ENCODE measurements at regions not wholly inside any gene's neighbourhood (a gene's known extent, or its start where the extent isn't known, plus 50 kb on each side); places are given as distances from the start of the nearest gene placed in this dataset.

- H3K4me1 ChIP-seq: no peaks in the 10 kb centered on the region
- TF ChIP-seq Cebpa-rat (IDR thresholded peaks at IDR 0.05): no peak
- H3K27me3 ChIP-seq: no peaks in the 10 kb centered on the region
- no peak overlapping the region for H3K9ac ChIP-seq
- H3K9me3 ChIP-seq: no peaks in the 10 kb centered on the region
- no peaks in the 10 kb centered on the region for H4K20me1 ChIP-seq
- H3K36me3 ChIP-seq: no peaks in the 10 kb centered on the region
- no peak overlapping the region for H3K27ac ChIP-seq
- no peak overlapping the region for H3K4me3 ChIP-seq
- H3K4me2 ChIP-seq: no peak overlapping the region
Measured at GRCh38 chr16:64004116-64004515, 1117.7 kb downstream of the CDH11 start.

- Histone ChIP-seq H4K20me1 (no peaks in the 10 kb centered on the region), H3K36me3 (no peaks in the 10 kb centered on the region), H3K4me3 (no peak overlapping the region), H3K4me1 (no peaks in the 10 kb centered on the region), H3K4me2 (no peak overlapping the region), H3K9me3 (no peaks in the 10 kb centered on the region), H3K9ac (no peak overlapping the region), H3K27me3 (no peaks in the 10 kb centered on the region), H3K27ac (no peak overlapping the region)
- TF ChIP-seq Cebpa-rat (IDR thresholded peaks at IDR 0.05): no peak
Measured at GRCh38 chr16:63995025-63995424, 1126.8 kb downstream of the CDH11 start.

DNA sequence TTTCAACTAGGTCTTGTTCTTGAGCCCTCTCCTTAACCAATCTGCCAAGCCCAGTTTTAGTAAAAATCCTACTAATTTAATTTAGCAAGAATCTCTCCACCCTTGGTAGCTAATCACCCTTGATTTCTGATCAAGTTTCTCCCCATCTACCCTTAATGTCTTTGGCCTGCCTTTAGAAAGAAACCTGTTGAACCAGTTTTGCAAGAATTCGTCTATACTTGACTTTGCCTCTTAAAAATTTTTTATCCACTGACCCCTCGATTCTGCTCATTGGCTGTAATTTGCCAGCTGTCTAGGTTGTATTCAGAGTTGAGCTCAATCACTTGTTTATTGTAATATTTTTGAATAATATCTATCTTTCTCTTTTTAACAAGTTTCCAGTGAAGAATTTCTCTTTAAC lies 1138.5 kb downstream of the CDH11 start:
- Histone ChIP-seq H4K20me1 (no peaks in the 10 kb centered on the region), H3K9ac (no peak overlapping the region), H3K4me3 (no peak overlapping the region), H3K4me1 (no peaks in the 10 kb centered on the region), H3K36me3 (no peaks in the 10 kb centered on the region), H3K27me3 (no peaks in the 10 kb centered on the region), H3K27ac (no peak overlapping the region), H3K9me3 (no peaks in the 10 kb centered on the region), H3K4me2 (no peak overlapping the region)
- no peak for TF ChIP-seq Cebpa-rat (IDR thresholded peaks at IDR 0.05)

GRCh38 chr16:63982741-63983140 lies 1139.1 kb downstream of the CDH11 start:
- no peak overlapping the region for H3K4me3 ChIP-seq
- no peaks in the 10 kb centered on the region for H3K4me1 ChIP-seq
- H3K9me3 ChIP-seq: no peaks in the 10 kb centered on the region
- H3K4me2 ChIP-seq: no peak overlapping the region
- H4K20me1 ChIP-seq: no peaks in the 10 kb centered on the region
- no peak overlapping the region for H3K27ac ChIP-seq
- H3K27me3 ChIP-seq: no peaks in the 10 kb centered on the region
- H3K36me3 ChIP-seq: no peaks in the 10 kb centered on the region
- no peak overlapping the region for H3K9ac ChIP-seq
- TF ChIP-seq Cebpa-rat (IDR thresholded peaks at IDR 0.05): no peak

DNA sequence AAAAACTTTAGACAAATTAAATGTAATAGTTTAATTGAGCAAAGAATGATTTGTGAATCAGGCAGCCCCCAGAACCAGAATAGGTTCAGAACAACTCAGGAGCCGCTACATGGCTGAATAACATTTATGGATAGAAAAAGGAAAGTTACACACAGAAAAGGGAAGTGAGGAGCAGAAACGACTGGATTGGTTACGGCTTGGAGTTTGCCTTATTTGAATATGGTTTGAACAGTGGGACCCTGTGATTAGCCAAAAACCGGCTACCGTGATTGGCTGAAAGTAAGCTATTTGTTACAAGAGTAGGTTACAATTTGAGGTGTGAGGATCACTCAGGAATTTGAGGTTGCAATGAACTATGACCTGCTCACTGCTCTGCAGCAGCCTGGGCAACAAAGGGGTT lies 1139.8 kb downstream of the CDH11 start:
- no peaks in the 10 kb centered on the region for H3K4me1 ChIP-seq
- H3K4me2 ChIP-seq: no peak overlapping the region
- no peak overlapping the region for H3K9ac ChIP-seq
- no peak for TF ChIP-seq Cebpa-rat (IDR thresholded peaks at IDR 0.05)
- H4K20me1 ChIP-seq: no peaks in the 10 kb centered on the region
- no peaks in the 10 kb centered on the region for H3K27me3 ChIP-seq
- H3K9me3 ChIP-seq: no peaks in the 10 kb centered on the region
- H3K4me3 ChIP-seq: no peak overlapping the region
- no peaks in the 10 kb centered on the region for H3K36me3 ChIP-seq
- H3K27ac ChIP-seq: no peak overlapping the region

DNA sequence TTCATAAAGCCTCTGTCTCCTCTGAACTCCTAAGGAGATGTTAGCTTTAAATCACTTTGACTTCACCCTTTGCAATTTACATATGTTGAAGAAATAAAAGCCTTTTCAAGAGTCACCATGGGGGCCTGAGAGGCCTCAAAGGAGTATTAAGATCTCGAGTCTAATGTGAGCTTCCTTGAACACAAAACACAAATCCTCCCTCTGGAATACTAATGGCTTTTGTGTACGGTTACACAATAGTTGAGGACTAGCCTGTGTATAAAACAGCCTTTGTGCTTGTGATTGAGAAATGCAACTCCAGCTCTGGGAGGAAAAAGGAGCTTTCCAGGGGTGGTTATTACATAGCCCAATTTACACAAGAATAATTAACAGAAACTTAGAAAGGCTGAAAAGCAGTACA lies 1140.2 kb downstream of the CDH11 start:
- Histone ChIP-seq H3K27me3 (no peaks in the 10 kb centered on the region), H3K9ac (no peak overlapping the region), H3K4me3 (no peak overlapping the region), H4K20me1 (no peaks in the 10 kb centered on the region), H3K4me1 (no peaks in the 10 kb centered on the region), H3K4me2 (no peak overlapping the region), H3K9me3 (no peaks in the 10 kb centered on the region), H3K27ac (no peak overlapping the region), H3K36me3 (no peaks in the 10 kb centered on the region)
- TF ChIP-seq Cebpa-rat (IDR thresholded peaks at IDR 0.05): no peak

GRCh38 chr16:63980763-63981162 lies 1141.1 kb downstream of the CDH11 start:
- Histone ChIP-seq H3K4me1 (no peaks in the 10 kb centered on the region), H3K9me3 (no peaks in the 10 kb centered on the region), H3K4me3 (no peak overlapping the region), H3K36me3 (no peaks in the 10 kb centered on the region), H3K4me2 (no peak overlapping the region), H3K27ac (no peak overlapping the region), H3K27me3 (no peaks in the 10 kb centered on the region), H3K9ac (no peak overlapping the region), H4K20me1 (no peaks in the 10 kb centered on the region)
- no peak for TF ChIP-seq Cebpa-rat (IDR thresholded peaks at IDR 0.05)

DNA sequence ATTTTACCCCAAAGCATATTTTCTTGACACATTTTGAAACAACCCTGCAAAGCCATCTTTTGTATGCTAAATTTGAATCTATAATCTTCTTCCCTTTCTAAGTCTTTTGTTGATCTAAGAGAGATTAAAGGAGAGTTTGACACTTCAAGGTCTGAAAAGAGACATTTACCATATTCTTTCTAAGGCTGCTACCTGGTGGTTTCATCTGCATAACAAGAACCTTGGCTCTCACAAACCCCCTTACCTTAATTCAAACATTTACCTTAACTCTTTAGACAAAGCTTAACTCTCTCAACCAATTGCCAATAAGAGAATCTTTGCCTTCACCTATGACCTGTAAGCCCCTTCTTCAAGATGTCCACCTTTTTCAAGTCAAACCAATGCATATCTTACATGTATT lies 1143.6 kb downstream of the CDH11 start:
- H4K20me1 ChIP-seq: no peaks in the 10 kb centered on the region
- no peak for TF ChIP-seq Cebpa-rat (IDR thresholded peaks at IDR 0.05)
- H3K27me3 ChIP-seq: no peaks in the 10 kb centered on the region
- no peak overlapping the region for H3K27ac ChIP-seq
- no peaks in the 10 kb centered on the region for H3K9me3 ChIP-seq
- no peaks in the 10 kb centered on the region for H3K4me1 ChIP-seq
- no peak overlapping the region for H3K4me3 ChIP-seq
- H3K4me2 ChIP-seq: no peak overlapping the region
- H3K9ac ChIP-seq: no peak overlapping the region
- H3K36me3 ChIP-seq: no peaks in the 10 kb centered on the region

DNA sequence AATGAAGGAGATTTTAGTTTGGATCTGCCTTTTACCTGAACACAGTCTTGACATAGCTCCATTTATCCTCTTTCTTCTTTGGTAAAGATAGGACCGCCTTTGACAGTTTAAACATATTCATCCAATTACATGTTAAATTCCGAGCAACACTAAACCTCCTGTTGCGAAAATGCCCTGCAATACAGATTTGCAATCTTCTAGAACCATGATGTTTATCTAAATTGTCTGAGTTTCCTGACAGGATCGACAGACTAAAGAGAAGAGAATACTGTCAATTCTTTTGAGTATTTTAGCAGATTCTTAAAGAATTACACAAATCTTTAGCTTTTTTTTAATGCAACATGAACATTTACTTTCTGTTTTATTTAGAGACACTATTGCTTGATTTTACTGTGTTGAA lies 1145.5 kb downstream of the CDH11 start:
- H3K4me1 ChIP-seq: no peaks in the 10 kb centered on the region
- no peak overlapping the region for H3K4me2 ChIP-seq

DNA sequence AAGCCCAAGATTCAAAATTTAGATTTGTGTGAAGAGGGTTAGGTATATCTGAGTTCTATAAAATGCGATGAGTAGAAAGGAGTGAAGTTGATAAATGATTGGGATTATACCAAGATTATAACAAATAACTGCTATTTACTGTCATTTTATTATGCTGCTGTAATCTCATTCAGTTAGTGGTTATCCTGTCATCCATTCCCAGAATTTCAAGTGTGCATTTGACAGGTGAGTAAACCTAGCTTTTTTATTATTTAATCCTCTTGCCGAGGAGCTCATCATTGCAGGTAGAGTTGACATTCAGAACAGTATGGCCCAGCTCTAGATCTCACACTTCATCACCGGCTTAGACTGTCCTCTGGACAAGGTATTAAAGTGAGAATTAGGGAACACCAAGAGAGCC lies 1146.2 kb downstream of the CDH11 start:
- Histone ChIP-seq H3K27me3 (no peaks in the 10 kb centered on the region), H4K20me1 (no peaks in the 10 kb centered on the region), H3K9me3 (no peaks in the 10 kb centered on the region), H3K9ac (no peak overlapping the region), H3K4me2 (no peak overlapping the region), H3K4me1 (no peaks in the 10 kb centered on the region), H3K27ac (no peak overlapping the region), H3K4me3 (no peak overlapping the region), H3K36me3 (no peaks in the 10 kb centered on the region)
- TF ChIP-seq Cebpa-rat (IDR thresholded peaks at IDR 0.05): no peak

More for the DNA sequence above, 1145.5 kb downstream of the CDH11 start:
- H3K9ac ChIP-seq: no peak overlapping the region
- H3K36me3 ChIP-seq: no peaks in the 10 kb centered on the region
- no peaks in the 10 kb centered on the region for H4K20me1 ChIP-seq
- no peak overlapping the region for H3K4me3 ChIP-seq
- H3K9me3 ChIP-seq: no peaks in the 10 kb centered on the region
- H3K27me3 ChIP-seq: no peaks in the 10 kb centered on the region
- no peak overlapping the region for H3K27ac ChIP-seq
- no peak for TF ChIP-seq Cebpa-rat (IDR thresholded peaks at IDR 0.05)

- Histone ChIP-seq H3K27ac (no peak overlapping the region), H3K9ac (no peak overlapping the region), H3K4me2 (no peak overlapping the region), H4K20me1 (no peaks in the 10 kb centered on the region), H3K4me3 (no peak overlapping the region), H3K27me3 (no peaks in the 10 kb centered on the region), H3K4me1 (no peaks in the 10 kb centered on the region), H3K36me3 (no peaks in the 10 kb centered on the region), H3K9me3 (no peaks in the 10 kb centered on the region)
- no peak for TF ChIP-seq Cebpa-rat (IDR thresholded peaks at IDR 0.05)
Measured at GRCh38 chr16:63967966-63968365, 1153.9 kb downstream of the CDH11 start.

Measured in BLaER1 (cell line).